ENCODE measurements at regions not wholly inside any gene's neighbourhood (a gene's known extent, or its start where the extent isn't known, plus 50 kb on each side); places are given as distances from the start of the nearest gene placed in this dataset.

- TF ChIP-seq CTCF (conservative IDR thresholded peaks at IDR 0.05; ENCODE audit: low read length) (no peak), EZH2phosphoT487 (IDR thresholded peaks at IDR 0.05; ENCODE audit: borderline replicate concordance, low read depth, low read length) (no peak)
These were observed 51.5 kb upstream of the NMNAT3 start for GRCh38 chr3:139729300-139729699.
